ENCODE measurements at regions not wholly inside any gene's neighbourhood (a gene's known extent, or its start where the extent isn't known, plus 50 kb on each side); places are given as distances from the start of the nearest gene placed in this dataset.

GRCh38 chr6:165960695-165961094 is 207.0 kb downstream of the TBXT start:
- TF ChIP-seq CTCF (conservative IDR thresholded peaks at IDR 0.05; ENCODE audit: low read depth in 2 of 2), result no peak
- TF ChIP-seq EZH2 (IDR thresholded peaks at IDR 0.05; ENCODE audit: low read depth, unreplicated experiment), result no peak
- no peak for TF ChIP-seq POLR2AphosphoS5 (IDR thresholded peaks at IDR 0.05; ENCODE audit: low read depth)
- no peak for TF ChIP-seq EZH2phosphoT487 (IDR thresholded peaks at IDR 0.05; ENCODE audit: unreplicated experiment)
- no peak for TF ChIP-seq REST (IDR thresholded peaks at IDR 0.05; ENCODE audit: unreplicated experiment)
- TF ChIP-seq ZNF462 (CRISPR knock-in tag; IDR thresholded peaks at IDR 0.05), result no peak

Data from GM23338 (cell line).